ENCODE measurements at regions not wholly inside any gene's neighbourhood (a gene's known extent, or its start where the extent isn't known, plus 50 kb on each side); places are given as distances from the start of the nearest gene placed in this dataset.

GRCh38 chr4:137979938-137980337, 262.2 kb downstream of the SLC7A11 start:
- TF ChIP-seq CTCF (IDR thresholded peaks at IDR 0.05) (no peak), POLR2A (IDR thresholded peaks at IDR 0.05) (no peak)

All from body of pancreas (tissue), 4 donors.